ENCODE measurements at regions not wholly inside any gene's neighbourhood (a gene's known extent, or its start where the extent isn't known, plus 50 kb on each side); places are given as distances from the start of the nearest gene placed in this dataset.

- TF ChIP-seq, protein P1, sequence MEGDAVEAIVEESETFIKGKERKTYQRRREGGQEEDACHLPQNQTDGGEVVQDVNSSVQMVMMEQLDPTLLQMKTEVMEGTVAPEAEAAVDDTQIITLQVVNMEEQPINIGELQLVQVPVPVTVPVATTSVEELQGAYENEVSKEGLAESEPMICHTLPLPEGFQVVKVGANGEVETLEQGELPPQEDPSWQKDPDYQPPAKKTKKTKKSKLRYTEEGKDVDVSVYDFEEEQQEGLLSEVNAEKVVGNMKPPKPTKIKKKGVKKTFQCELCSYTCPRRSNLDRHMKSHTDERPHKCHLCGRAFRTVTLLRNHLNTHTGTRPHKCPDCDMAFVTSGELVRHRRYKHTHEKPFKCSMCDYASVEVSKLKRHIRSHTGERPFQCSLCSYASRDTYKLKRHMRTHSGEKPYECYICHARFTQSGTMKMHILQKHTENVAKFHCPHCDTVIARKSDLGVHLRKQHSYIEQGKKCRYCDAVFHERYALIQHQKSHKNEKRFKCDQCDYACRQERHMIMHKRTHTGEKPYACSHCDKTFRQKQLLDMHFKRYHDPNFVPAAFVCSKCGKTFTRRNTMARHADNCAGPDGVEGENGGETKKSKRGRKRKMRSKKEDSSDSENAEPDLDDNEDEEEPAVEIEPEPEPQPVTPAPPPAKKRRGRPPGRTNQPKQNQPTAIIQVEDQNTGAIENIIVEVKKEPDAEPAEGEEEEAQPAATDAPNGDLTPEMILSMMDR (IDR thresholded peaks at IDR 0.05 in 2 of 3, conservative IDR thresholded peaks at IDR 0.05 in 1 of 3; ENCODE audit: borderline replicate concordance in 1 of 3, insufficient read depth in 1 of 3, low read depth in 2 of 3, low read length in 2 of 3): no peak
- no peak for TF ChIP-seq SP1 (IDR thresholded peaks at IDR 0.05; ENCODE audit: low read depth)
- TF ChIP-seq, protein P2, sequence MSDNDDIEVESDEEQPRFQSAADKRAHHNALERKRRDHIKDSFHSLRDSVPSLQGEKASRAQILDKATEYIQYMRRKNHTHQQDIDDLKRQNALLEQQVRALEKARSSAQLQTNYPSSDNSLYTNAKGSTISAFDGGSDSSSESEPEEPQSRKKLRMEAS (IDR thresholded peaks at IDR 0.05): no peak
- TF ChIP-seq POLR2A (IDR thresholded peaks at IDR 0.05; ENCODE audit: borderline replicate concordance, extremely low read depth, insufficient read depth, insufficient read length): no peak
- TF ChIP-seq, protein P3, sequence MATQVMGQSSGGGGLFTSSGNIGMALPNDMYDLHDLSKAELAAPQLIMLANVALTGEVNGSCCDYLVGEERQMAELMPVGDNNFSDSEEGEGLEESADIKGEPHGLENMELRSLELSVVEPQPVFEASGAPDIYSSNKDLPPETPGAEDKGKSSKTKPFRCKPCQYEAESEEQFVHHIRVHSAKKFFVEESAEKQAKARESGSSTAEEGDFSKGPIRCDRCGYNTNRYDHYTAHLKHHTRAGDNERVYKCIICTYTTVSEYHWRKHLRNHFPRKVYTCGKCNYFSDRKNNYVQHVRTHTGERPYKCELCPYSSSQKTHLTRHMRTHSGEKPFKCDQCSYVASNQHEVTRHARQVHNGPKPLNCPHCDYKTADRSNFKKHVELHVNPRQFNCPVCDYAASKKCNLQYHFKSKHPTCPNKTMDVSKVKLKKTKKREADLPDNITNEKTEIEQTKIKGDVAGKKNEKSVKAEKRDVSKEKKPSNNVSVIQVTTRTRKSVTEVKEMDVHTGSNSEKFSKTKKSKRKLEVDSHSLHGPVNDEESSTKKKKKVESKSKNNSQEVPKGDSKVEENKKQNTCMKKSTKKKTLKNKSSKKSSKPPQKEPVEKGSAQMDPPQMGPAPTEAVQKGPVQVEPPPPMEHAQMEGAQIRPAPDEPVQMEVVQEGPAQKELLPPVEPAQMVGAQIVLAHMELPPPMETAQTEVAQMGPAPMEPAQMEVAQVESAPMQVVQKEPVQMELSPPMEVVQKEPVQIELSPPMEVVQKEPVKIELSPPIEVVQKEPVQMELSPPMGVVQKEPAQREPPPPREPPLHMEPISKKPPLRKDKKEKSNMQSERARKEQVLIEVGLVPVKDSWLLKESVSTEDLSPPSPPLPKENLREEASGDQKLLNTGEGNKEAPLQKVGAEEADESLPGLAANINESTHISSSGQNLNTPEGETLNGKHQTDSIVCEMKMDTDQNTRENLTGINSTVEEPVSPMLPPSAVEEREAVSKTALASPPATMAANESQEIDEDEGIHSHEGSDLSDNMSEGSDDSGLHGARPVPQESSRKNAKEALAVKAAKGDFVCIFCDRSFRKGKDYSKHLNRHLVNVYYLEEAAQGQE (IDR thresholded peaks at IDR 0.05; ENCODE audit: low read depth): no peak
- no peak for TF ChIP-seq CEBPB (IDR thresholded peaks at IDR 0.05; ENCODE audit: low read depth)
- TF ChIP-seq EZH2phosphoT487 (IDR thresholded peaks at IDR 0.05; ENCODE audit: borderline replicate concordance): no peak
- no peak for TF ChIP-seq POLR2AphosphoS5 (IDR thresholded peaks at IDR 0.05; ENCODE audit: low read depth, low read length)
- no peak for TF ChIP-seq CBX3 (IDR thresholded peaks at IDR 0.05; ENCODE audit: low read depth)
- no peak for TF ChIP-seq YY1 (IDR thresholded peaks at IDR 0.05; ENCODE audit: extremely low read depth, insufficient replicate concordance, low read depth, low read length)
- no peak for TF ChIP-seq JUND (IDR thresholded peaks at IDR 0.05)
Measured at GRCh38 chr4:71882113-71882841, 98.4 kb upstream of the GC start.

All from HCT116 (cell line).